ENCODE measurements at regions not wholly inside any gene's neighbourhood (a gene's known extent, or its start where the extent isn't known, plus 50 kb on each side); places are given as distances from the start of the nearest gene placed in this dataset.

- TF ChIP-seq CTCF (IDR thresholded peaks at IDR 0.05) = no peak
- no peak for TF ChIP-seq POLR2A (IDR thresholded peaks at IDR 0.05; ENCODE audit: low read depth)
- no peak for TF ChIP-seq POLR2AphosphoS5 (IDR thresholded peaks at IDR 0.05)
- no peak for TF ChIP-seq EP300 (IDR thresholded peaks at IDR 0.05)
Measured at GRCh38 chr2:138236142-138236541, 265.4 kb upstream of the SPOPL start.

Data from esophagus muscularis mucosa (tissue), 4 donors.